Esophagus muscularis mucosa (tissue), 4 donors: ENCODE measurements at regions not wholly inside any gene's neighbourhood (a gene's known extent, or its start where the extent isn't known, plus 50 kb on each side); places are given as distances from the start of the nearest gene placed in this dataset.

Experiments
- EP300 ChIP-seq: sonication (generic); formaldehyde crosslinking; IDR thresholded peaks from one replicate; pipeline ENCODE4 v1.6.1; 2017; ENCODE audit warnings: antibody characterized with exemption
- POLR2A ChIP-seq: fragments of 450-650 bp; IDR thresholded peaks from one replicate; pipeline ENCODE4 v1.6.1; 2017; ENCODE audit warnings: antibody characterized with exemption, moderate library complexity, mild to moderate bottlenecking, low read depth
- POLR2AphosphoS5 ChIP-seq, 2 donors: sonication (generic); formaldehyde crosslinking; IDR thresholded peaks; one replicate each; pipeline ENCODE4 v1.6.1; 2017; ENCODE audit warnings: antibody characterized with exemption in 2 of 2
- TF ChIP-seq, protein P1 (sequence below), 3 experiments: fragments of 200-600 bp in 2 of 3; fragments of 450-650 bp in 1 of 3; sonication (generic) in 2 of 3; IDR thresholded peaks; one replicate each; pipeline ENCODE4 v1.5.1; 2017 to 2019; ENCODE audit warnings: antibody characterized with exemption in 3 of 3, mild to moderate bottlenecking in 2 of 3, moderate library complexity in 1 of 3

DNA sequence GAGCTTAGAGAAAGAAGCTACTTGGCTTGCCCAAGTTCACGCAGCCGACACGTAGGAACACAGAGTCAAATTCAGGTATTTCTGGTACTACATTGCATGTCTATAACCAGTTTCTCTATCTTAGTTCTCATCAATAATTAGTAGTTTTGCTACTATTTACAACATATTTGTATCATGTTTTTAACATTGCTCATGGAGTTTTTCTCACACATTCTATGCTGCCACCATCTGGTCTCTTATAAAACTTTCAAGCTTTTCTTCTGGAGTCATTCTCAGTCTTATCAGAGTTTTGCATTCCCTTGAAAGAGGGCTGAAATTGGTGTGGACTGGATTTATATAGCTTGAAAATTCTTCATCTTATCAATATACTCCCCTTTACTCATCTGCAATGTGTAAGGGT, 118.8 kb upstream of the PALMD start:
- no peak for TF ChIP-seq POLR2AphosphoS5 (IDR thresholded peaks at IDR 0.05)
- TF ChIP-seq, protein P1, sequence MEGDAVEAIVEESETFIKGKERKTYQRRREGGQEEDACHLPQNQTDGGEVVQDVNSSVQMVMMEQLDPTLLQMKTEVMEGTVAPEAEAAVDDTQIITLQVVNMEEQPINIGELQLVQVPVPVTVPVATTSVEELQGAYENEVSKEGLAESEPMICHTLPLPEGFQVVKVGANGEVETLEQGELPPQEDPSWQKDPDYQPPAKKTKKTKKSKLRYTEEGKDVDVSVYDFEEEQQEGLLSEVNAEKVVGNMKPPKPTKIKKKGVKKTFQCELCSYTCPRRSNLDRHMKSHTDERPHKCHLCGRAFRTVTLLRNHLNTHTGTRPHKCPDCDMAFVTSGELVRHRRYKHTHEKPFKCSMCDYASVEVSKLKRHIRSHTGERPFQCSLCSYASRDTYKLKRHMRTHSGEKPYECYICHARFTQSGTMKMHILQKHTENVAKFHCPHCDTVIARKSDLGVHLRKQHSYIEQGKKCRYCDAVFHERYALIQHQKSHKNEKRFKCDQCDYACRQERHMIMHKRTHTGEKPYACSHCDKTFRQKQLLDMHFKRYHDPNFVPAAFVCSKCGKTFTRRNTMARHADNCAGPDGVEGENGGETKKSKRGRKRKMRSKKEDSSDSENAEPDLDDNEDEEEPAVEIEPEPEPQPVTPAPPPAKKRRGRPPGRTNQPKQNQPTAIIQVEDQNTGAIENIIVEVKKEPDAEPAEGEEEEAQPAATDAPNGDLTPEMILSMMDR (IDR thresholded peaks at IDR 0.05), result peak in 1 of 3 experiments; percentile 27
- TF ChIP-seq POLR2A, result no peak
- TF ChIP-seq EP300, result no peak
